GM12878 (cell line): ENCODE measurements at regions not wholly inside any gene's neighbourhood (a gene's known extent, or its start where the extent isn't known, plus 50 kb on each side); places are given as distances from the start of the nearest gene placed in this dataset.

Experiments used
- ATAC-seq: fragments of 200-7000 bp; cut with Tn5 transposase; 3 replicates; pipeline ENCODE4 v1.9.1; 2020; ENCODE audit warnings: mild to moderate bottlenecking, moderate library complexity
- BruUV-seq: library from RNA; stranded (reverse); fragments of 400-500 nt; replicated peaks from 2 replicates; lab custom pipeline; 2021; lab: Mats Ljungman, UMichigan
- CTCF ChIA-PET: fragments of 300-600 bp; sonication (Branson Sonifier 250); formaldehyde crosslinking; extraction: SDS; loops from one replicate; lab custom pipeline; 2021; ENCODE audit warnings: inconsistent platforms; lab: Yijun Ruan, JAX
- POLR2A ChIA-PET: fragments of 350-600 bp; formaldehyde crosslinking; extraction: SDS; loops from one replicate; lab custom pipeline; 2021; ENCODE audit warnings: inconsistent platforms; lab: Charles Lee
- RAD21 ChIA-PET: fragments of 300-600 bp; sonication (Branson Sonifier 250); formaldehyde crosslinking; loops from one replicate; lab custom pipeline; 2023; ENCODE audit warnings: antibody characterized with exemption; ENCODE audit not compliant: unreplicated experiment; lab: Charles Lee
- SMC1A ChIA-PET: fragments of 300-600 bp; sonication (Branson Sonifier 250); formaldehyde crosslinking; loops from one replicate; lab custom pipeline; 2023; ENCODE audit not compliant: unreplicated experiment, uncharacterized antibody; lab: Charles Lee
- DNase-seq: peaks from one replicate; pipeline ENCODE4 v3.0.0-alpha.2; 2011; ENCODE audit warnings: low read depth, low spot score
- FAIRE-seq: peaks from 3 replicates; lab custom pipeline; 2011; peaks lifted over from hg19 to GRCh38; lab: Jason Lieb, UNC
- H2AFZ ChIP-seq: 2 replicates; pipeline ENCODE4 v1.6.0; 2011; ENCODE audit warnings: low read depth, low read length, control low read depth; ENCODE audit not compliant: control insufficient read depth
- H3K27ac ChIP-seq: 2 replicates; pipeline ENCODE4 v1.5.1; 2011; ENCODE audit warnings: control low read depth; ENCODE audit not compliant: control insufficient read depth, insufficient read depth
- H3K27me3 ChIP-seq, 2 experiments: replicated peaks in 1 of 2; 2 replicates each; pipeline versions ENCODE4 v1.6.0 to v1.6.1; 2011; ENCODE audit warnings: low read length in 1 of 2; ENCODE audit not compliant: control insufficient read depth in 2 of 2, insufficient read depth in 2 of 2
- H3K36me3 ChIP-seq, 2 experiments: 2 replicates each; pipeline ENCODE4 v1.5.1; 2011; ENCODE audit warnings: low read length in 1 of 2; ENCODE audit not compliant: control insufficient read depth in 2 of 2, insufficient read depth in 2 of 2
- H3K4me1 ChIP-seq: 2 replicates; pipeline ENCODE4 v1.6.1; 2011; ENCODE audit warnings: mild to moderate bottlenecking, low read length, moderate library complexity, mixed read lengths; ENCODE audit not compliant: control insufficient read depth, insufficient read depth
- H3K4me2 ChIP-seq: 2 replicates; pipeline ENCODE4 v1.6.0; 2011; ENCODE audit warnings: control low read depth; ENCODE audit not compliant: control insufficient read depth, insufficient read depth
- H3K4me3 ChIP-seq: fragments of 200-600 bp; sonication (generic); 2 replicates; pipeline ENCODE4 v1.5.1; 2016
- H3K79me2 ChIP-seq: 2 replicates; pipeline ENCODE4 v1.6.0; 2011; ENCODE audit warnings: low read length; ENCODE audit not compliant: control insufficient read depth, insufficient read depth
- H3K9ac ChIP-seq: 2 replicates; pipeline ENCODE4 v1.8.0; 2011; ENCODE audit warnings: low read length, control low read depth, mixed read lengths; ENCODE audit not compliant: control insufficient read depth, insufficient read depth
- H3K9me3 ChIP-seq: replicated peaks from 3 replicates; pipeline ENCODE4 v1.5.1; 2011; ENCODE audit warnings: mild to moderate bottlenecking, low read length; ENCODE audit not compliant: control insufficient read depth, insufficient read depth
- H4K20me1 ChIP-seq: 2 replicates; pipeline ENCODE4 v1.6.0; 2011; ENCODE audit not compliant: control insufficient read depth, insufficient read depth
- CBFB ChIP-seq: IDR thresholded peaks from 2 replicates; pipeline ENCODE4 v1.6.1; 2016; ENCODE audit warnings: antibody characterized with exemption, low read depth
- CHD1 ChIP-seq: IDR thresholded peaks from 2 replicates; pipeline ENCODE4 v1.6.1; 2012; ENCODE audit warnings: low read depth, low read length, improper control_type of control experiment
- EED ChIP-seq: sonication (generic); IDR thresholded peaks from 2 replicates; pipeline ENCODE4 v1.6.1; 2016; ENCODE audit warnings: antibody characterized with exemption, low read depth
- FOS ChIP-seq: IDR thresholded peaks from 3 replicates; pipeline ENCODE4 v1.6.1; 2011; ENCODE audit warnings: borderline replicate concordance; ENCODE audit not compliant: insufficient read length; ENCODE audit errors: extremely low read depth
- LARP7 ChIP-seq: fragments of 450-650 bp; IDR thresholded peaks from 2 replicates; pipeline ENCODE4 v1.6.1; 2017; ENCODE audit warnings: mild to moderate bottlenecking
- NFXL1 ChIP-seq: fragments of 450-650 bp; IDR thresholded peaks from 2 replicates; pipeline ENCODE4 v1.6.1; 2017; ENCODE audit warnings: antibody characterized with exemption, mild to moderate bottlenecking, borderline replicate concordance
- NFYB ChIP-seq: IDR thresholded peaks from 2 replicates; pipeline ENCODE4 v1.6.1; 2011; ENCODE audit warnings: low read depth, mild to moderate bottlenecking, low read length, improper control_type of control experiment, moderate library complexity; ENCODE audit not compliant: insufficient read depth
- NR2C2 ChIP-seq: IDR thresholded peaks from 2 replicates; pipeline ENCODE4 v1.6.1; 2011; ENCODE audit warnings: borderline replicate concordance, low read depth; ENCODE audit not compliant: control insufficient read depth, insufficient read length
- NR2F1 ChIP-seq: fragments of 450-650 bp; conservative IDR thresholded peaks from 2 replicates; pipeline ENCODE4 v1.6.1; 2017; ENCODE audit warnings: mild to moderate bottlenecking
- PAX8 ChIP-seq: fragments of 450-650 bp; IDR thresholded peaks from 2 replicates; pipeline ENCODE4 v1.6.1; 2017; ENCODE audit warnings: mild to moderate bottlenecking, moderate library complexity
- POU2F2 ChIP-seq: IDR thresholded peaks from 3 replicates; pipeline ENCODE4 v1.6.1; 2011; ENCODE audit warnings: low read depth, mild to moderate bottlenecking, low read length, borderline replicate concordance
- SMAD1 ChIP-seq: fragments of 450-650 bp; IDR thresholded peaks from 2 replicates; pipeline ENCODE4 v1.6.1; 2018; ENCODE audit warnings: mild to moderate bottlenecking, low read depth; ENCODE audit not compliant: partially characterized antibody
- STAT3 ChIP-seq: IDR thresholded peaks from 2 replicates; pipeline ENCODE4 v1.6.1; 2011; ENCODE audit warnings: low read depth, low read length, improper control_type of control experiment
- SUPT20H ChIP-seq: IDR thresholded peaks from 2 replicates; pipeline ENCODE4 v1.6.1; 2011; ENCODE audit warnings: low read depth, mild to moderate bottlenecking, low read length, moderate library complexity, borderline replicate concordance; ENCODE audit not compliant: control insufficient read depth
- TCF12 ChIP-seq: IDR thresholded peaks from 2 replicates; pipeline ENCODE4 v1.6.1; 2011; ENCODE audit warnings: low read depth, mild to moderate bottlenecking, low read length
- WRNIP1 ChIP-seq: IDR thresholded peaks from 2 replicates; pipeline ENCODE4 v1.6.1; 2011; ENCODE audit warnings: low read depth, low read length, improper control_type of control experiment, borderline replicate concordance
- ZBED1 ChIP-seq: IDR thresholded peaks from 2 replicates; pipeline ENCODE4 v1.6.1; 2016; ENCODE audit warnings: borderline replicate concordance
- ZNF24 ChIP-seq: fragments of 450-650 bp; IDR thresholded peaks from 2 replicates; pipeline ENCODE4 v1.6.1; 2017; ENCODE audit warnings: antibody characterized with exemption, mild to moderate bottlenecking
- WGBS: methylation state at CpG from one replicate; pipeline ENCODE4 v1.1.6; 2016; ENCODE audit warnings: low lambda C conversion rate; ENCODE audit not compliant: insufficient replicate concordance, insufficient coverage; ENCODE audit errors: missing lambda C conversion rate; 5-methylcytosine and 5-hydroxymethylcytosine counted together
- in situ Hi-C: fragments of 300-500 bp; cut with MboI; formaldehyde crosslinking; loops from 9 replicates; pipeline ENCODE4 v1.14.3; 2018; ENCODE audit warnings: mixed read lengths
- intact Hi-C: fragments of 100-400 bp; cut with micrococcal nuclease; formaldehyde crosslinking; loops from one replicate; pipeline ENCODE4 v1.14.2; 2022; ENCODE audit not compliant: unreplicated experiment
- TF ChIP-seq, protein P1 (sequence below): IDR thresholded peaks from 2 replicates; pipeline ENCODE4 v1.6.1; 2012; ENCODE audit warnings: mild to moderate bottlenecking, low read depth, low read length

DNA sequence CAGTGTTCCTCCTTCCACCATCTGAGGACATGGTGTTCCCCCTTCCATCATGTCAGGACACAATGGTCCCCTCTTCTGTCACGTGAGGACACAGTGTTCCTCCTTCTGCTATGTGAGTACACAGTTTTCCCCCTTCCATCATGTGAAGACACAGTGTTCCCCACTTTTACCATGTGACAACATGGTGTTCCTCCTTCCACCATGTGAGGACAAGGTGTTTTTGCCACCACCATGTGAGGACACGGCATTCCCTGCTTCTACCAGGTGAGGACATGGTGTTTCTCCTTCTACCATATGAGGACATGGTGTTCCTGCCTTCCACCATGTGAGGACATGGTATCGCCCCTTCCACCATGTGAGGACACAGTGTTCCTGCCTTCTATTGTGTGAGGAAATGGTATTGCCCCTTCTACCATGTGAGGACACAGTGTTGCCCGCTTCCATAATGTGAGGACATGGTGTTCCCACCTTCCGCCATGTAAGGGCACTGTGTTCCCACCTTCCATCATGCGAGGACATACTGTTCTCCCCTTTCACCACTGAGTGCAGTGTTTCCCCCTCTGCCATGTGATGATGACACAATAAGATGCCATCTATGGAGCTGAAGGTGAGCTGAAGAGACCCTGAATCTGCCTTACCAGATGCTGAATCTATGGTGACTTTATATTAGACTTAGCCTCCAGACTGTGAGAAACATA, 132.3 kb downstream of the FCRL5 start:
- H3K4me3 ChIP-seq, result no peak overlapping the region
- BruUV-seq, result no TSS peak
- TF ChIP-seq LARP7 (no peak), EED (no peak), CBFB (no peak), FOS (no peak), SMAD1 (no peak), NFXL1 (no peak), NR2F1 (no peak), PAX8 (no peak), POU2F2 (no peak), NFYB (no peak), ZNF24 (no peak), ZBED1 (no peak), WRNIP1 (no peak), CHD1 (no peak), STAT3 (no peak), TCF12 (no peak), NR2C2 (no peak), SUPT20H (no peak)
- TF ChIP-seq, protein P1, sequence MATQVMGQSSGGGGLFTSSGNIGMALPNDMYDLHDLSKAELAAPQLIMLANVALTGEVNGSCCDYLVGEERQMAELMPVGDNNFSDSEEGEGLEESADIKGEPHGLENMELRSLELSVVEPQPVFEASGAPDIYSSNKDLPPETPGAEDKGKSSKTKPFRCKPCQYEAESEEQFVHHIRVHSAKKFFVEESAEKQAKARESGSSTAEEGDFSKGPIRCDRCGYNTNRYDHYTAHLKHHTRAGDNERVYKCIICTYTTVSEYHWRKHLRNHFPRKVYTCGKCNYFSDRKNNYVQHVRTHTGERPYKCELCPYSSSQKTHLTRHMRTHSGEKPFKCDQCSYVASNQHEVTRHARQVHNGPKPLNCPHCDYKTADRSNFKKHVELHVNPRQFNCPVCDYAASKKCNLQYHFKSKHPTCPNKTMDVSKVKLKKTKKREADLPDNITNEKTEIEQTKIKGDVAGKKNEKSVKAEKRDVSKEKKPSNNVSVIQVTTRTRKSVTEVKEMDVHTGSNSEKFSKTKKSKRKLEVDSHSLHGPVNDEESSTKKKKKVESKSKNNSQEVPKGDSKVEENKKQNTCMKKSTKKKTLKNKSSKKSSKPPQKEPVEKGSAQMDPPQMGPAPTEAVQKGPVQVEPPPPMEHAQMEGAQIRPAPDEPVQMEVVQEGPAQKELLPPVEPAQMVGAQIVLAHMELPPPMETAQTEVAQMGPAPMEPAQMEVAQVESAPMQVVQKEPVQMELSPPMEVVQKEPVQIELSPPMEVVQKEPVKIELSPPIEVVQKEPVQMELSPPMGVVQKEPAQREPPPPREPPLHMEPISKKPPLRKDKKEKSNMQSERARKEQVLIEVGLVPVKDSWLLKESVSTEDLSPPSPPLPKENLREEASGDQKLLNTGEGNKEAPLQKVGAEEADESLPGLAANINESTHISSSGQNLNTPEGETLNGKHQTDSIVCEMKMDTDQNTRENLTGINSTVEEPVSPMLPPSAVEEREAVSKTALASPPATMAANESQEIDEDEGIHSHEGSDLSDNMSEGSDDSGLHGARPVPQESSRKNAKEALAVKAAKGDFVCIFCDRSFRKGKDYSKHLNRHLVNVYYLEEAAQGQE, result no peak
- no peak overlapping the region for H3K9ac ChIP-seq
- FAIRE-seq (no peak), ATAC-seq (no peak), DNase-seq (no peak)
- CTCF ChIA-PET, result no interaction called here
- no peaks in the 10 kb centered on the region; the same call in 2 of the 3 replicates for H3K9me3 ChIP-seq
- SMC1A ChIA-PET, result no interaction called here
- H3K4me2 ChIP-seq, result no peak overlapping the region
- H3K4me1 ChIP-seq, result no peaks in the 10 kb centered on the region
- intact Hi-C loops (no loop called here), in situ Hi-C loops (no loop called here)
- no peak overlapping the region for H3K27ac ChIP-seq
- RAD21 ChIA-PET, result no interaction called here
- H4K20me1 ChIP-seq, result no peaks in the 10 kb centered on the region
- peaks cover 0 to 2% of the 10 kb centered on the region in 2 experiments; a peak in 2 of 4 replicates for H3K27me3 ChIP-seq
- no peaks in the 10 kb centered on the region for H3K79me2 ChIP-seq
- 42% methylated on average over 6 of the region's 6 CpGs for WGBS
- no peaks in the 10 kb centered on the region for H3K36me3 ChIP-seq
- POLR2A ChIA-PET, result no interaction called here
- no peak overlapping the region for H2AFZ ChIP-seq
